ENCODE measurements at regions not wholly inside any gene's neighbourhood (a gene's known extent, or its start where the extent isn't known, plus 50 kb on each side); places are given as distances from the start of the nearest gene placed in this dataset.

DNA sequence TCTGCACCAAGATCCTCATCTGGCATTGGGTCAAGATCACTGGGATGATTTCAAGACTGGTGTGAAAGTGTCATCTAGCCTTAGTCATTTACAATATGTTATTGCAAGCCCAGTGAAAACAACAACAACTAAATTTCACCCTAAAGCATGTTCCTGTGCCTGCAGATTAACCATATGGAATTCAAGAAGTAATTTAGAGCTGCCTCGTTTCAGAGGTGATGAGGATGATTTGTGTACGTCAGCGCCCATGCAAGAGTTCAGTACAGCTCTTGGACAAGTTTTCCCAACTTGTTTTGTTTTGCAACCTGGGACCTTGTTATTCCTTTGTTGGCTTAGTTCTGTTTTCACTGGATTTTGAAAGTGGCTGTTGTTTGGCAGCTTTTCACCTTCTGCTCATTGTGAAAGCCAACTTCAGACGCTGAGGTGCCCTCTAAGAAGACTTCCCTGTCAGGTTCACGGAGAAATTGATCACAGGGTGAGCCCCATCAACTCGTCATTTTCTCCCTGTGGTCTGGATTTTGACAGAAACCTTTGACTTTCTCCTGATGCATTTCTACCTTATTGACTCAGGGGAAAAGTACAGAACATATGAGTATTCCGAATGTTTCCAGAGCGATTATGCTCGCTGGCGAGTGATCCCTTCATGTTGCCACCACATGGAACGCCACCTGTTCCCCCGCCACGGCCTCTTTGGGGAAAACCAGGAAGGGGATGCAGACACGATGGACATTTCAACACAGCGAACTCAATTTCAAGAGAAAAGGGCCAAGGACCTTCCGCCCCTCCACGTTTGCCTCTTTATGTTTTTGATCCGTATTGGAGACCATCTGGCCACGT, 85.6 kb downstream of the FOXL1 start:
- DNase-seq, result no peak
- no peak for TF ChIP-seq POLR2A (IDR thresholded peaks at IDR 0.05)
- intact Hi-C loops (cut with DNase I), result no loop called here
- 69 to 79% (median 70%) methylated on average over 19 of the region's 19 CpGs for WGBS, 3 donors
- H3K9me3 ChIP-seq, result no peaks in the 10 kb centered on the region
- no peaks in the 10 kb centered on the region for H3K27me3 ChIP-seq
- H3K4me3 ChIP-seq, result no peak overlapping the region
- no peaks in the 10 kb centered on the region for H3K36me3 ChIP-seq
- no peak overlapping the region for H3K27ac ChIP-seq
- no peaks in the 10 kb centered on the region for H3K4me1 ChIP-seq (ENCODE audit: insufficient read depth)

DNA sequence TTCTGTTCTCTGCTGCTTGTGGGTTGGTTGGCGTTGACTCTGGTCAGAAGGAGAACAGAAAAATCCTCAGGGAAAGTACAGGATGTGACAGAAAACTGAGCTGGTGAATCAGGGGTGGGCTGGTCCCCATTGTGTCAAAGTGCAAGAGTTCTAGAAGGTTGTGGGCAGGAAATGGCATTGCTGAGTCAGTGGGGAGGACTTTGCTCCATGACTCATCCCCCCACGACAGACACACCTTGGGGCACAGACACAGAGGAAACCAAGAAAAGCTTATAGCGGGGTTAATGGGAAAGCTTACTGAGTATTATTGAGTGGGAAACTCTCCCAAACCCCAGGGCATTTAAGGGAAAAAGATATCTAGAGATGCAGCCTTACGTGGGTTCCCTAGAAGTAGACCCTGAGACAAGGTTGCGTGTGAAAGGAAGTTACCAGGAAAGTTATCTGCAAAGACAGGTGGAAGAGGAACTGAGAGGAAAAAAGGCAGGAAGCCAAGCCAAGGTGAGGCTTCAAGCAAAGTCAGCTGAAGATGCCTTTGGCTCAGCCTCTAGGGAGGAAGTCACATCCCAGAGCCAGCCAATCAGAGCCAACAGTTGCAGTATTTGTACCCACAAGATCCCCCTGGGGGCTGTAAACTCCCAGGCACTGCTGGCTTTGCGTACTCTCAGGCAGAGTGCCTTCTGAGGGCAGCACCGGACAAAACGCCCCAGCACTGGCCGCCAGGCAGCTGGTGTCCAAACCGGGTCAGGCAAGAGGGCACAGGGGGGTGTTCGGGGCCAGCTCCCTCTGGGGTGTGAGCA, 86.4 kb downstream of the FOXL1 start:
- no peaks in the 10 kb centered on the region for H3K36me3 ChIP-seq
- no peaks in the 10 kb centered on the region for H3K27me3 ChIP-seq
- DNase-seq, result no peak
- H3K27ac ChIP-seq, result no peak overlapping the region
- WGBS, 3 donors, result 72 to 77% (median 77%) methylated on average over 11 of the region's 11 CpGs
- intact Hi-C loops (cut with DNase I), result no loop called here
- no peaks in the 10 kb centered on the region for H3K9me3 ChIP-seq
- H3K4me3 ChIP-seq, result no peak overlapping the region
- TF ChIP-seq EP300 (IDR thresholded peaks at IDR 0.05) (no peak), POLR2A (IDR thresholded peaks at IDR 0.05) (no peak)
- TF ChIP-seq, protein P1, sequence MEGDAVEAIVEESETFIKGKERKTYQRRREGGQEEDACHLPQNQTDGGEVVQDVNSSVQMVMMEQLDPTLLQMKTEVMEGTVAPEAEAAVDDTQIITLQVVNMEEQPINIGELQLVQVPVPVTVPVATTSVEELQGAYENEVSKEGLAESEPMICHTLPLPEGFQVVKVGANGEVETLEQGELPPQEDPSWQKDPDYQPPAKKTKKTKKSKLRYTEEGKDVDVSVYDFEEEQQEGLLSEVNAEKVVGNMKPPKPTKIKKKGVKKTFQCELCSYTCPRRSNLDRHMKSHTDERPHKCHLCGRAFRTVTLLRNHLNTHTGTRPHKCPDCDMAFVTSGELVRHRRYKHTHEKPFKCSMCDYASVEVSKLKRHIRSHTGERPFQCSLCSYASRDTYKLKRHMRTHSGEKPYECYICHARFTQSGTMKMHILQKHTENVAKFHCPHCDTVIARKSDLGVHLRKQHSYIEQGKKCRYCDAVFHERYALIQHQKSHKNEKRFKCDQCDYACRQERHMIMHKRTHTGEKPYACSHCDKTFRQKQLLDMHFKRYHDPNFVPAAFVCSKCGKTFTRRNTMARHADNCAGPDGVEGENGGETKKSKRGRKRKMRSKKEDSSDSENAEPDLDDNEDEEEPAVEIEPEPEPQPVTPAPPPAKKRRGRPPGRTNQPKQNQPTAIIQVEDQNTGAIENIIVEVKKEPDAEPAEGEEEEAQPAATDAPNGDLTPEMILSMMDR (IDR thresholded peaks at IDR 0.05), result no peak
- H3K4me1 ChIP-seq (ENCODE audit: insufficient read depth), result no peaks in the 10 kb centered on the region

DNA sequence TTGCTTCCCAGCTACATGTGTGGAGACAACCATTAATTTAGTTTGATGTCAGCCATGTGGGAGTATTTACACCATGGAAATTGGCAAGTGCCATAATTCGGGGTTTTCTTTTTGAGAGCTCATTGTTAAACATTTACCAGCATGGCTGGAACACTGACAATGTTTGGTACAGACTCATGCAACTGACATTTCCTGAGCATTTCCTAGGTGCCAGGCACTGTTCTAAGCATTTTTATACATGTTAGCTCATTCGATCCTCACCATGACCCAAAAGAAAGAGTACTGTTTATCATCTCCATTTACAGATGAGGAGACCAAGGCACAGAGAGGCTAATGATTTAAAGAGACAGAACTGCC, 86.9 kb downstream of the FOXL1 start:
- H3K9me3 ChIP-seq, result no peaks in the 10 kb centered on the region
- H3K4me1 ChIP-seq (ENCODE audit: insufficient read depth), result no peaks in the 10 kb centered on the region
- 51 to 65% (median 52%) methylated on average over 2 of the region's 2 CpGs for WGBS, 3 donors
- no peak overlapping the region for H3K27ac ChIP-seq
- H3K36me3 ChIP-seq, result no peaks in the 10 kb centered on the region
- H3K27me3 ChIP-seq, result no peaks in the 10 kb centered on the region
- no peak for TF ChIP-seq POLR2A (IDR thresholded peaks at IDR 0.05)
- TF ChIP-seq, protein P1 (IDR thresholded peaks at IDR 0.05), result no peak
- TF ChIP-seq EP300 (IDR thresholded peaks at IDR 0.05), result no peak
- DNase-seq, result no peak
- intact Hi-C loops (cut with DNase I), result no loop called here
- no peak overlapping the region for H3K4me3 ChIP-seq

- no peak for TF ChIP-seq EP300 (IDR thresholded peaks at IDR 0.05)
- TF ChIP-seq, protein P1 (IDR thresholded peaks at IDR 0.05), result no peak
- no peak for DNase-seq
- Histone ChIP-seq H3K27me3 (no peaks in the 10 kb centered on the region), H3K36me3 (no peaks in the 10 kb centered on the region), H3K9me3 (no peaks in the 10 kb centered on the region), H3K4me3 (no peak overlapping the region), H3K27ac (no peak overlapping the region), H3K4me1 (ENCODE audit: insufficient read depth) (no peaks in the 10 kb centered on the region)
- intact Hi-C loops (cut with DNase I), result no loop called here
- WGBS, 3 donors, result 83 to 92% (median 85%) methylated on average over 3 of the region's 3 CpGs
These were observed 87.6 kb downstream of the FOXL1 start for GRCh38 chr16:86665929-86666328.

DNA sequence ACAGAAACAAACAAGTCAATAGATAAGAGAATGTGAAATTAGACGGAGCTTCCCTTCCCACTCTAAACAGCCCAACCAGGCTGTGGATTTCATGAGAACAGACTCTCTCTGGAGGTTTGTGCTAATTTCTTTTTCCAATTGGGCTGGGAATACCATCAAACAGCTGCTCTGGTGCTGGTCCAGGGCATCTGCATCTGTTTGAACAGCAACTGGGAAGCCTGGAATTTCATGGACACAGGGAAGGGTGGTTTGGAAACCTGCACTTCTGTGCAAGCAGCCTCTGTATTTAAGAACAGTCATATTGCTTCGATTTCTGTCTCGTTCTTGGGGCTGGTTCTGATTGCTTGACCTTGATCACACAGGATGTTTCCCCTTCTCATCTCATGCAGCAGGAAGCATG, 88.7 kb downstream of the FOXL1 start:
- Histone ChIP-seq H3K27me3 (no peaks in the 10 kb centered on the region), H3K9me3 (no peaks in the 10 kb centered on the region), H3K4me1 (ENCODE audit: insufficient read depth) (no peaks in the 10 kb centered on the region), H3K36me3 (no peaks in the 10 kb centered on the region), H3K27ac (no peak overlapping the region), H3K4me3 (no peak overlapping the region)
- intact Hi-C loops (cut with DNase I), result no loop called here
- no peak for DNase-seq
- WGBS, 3 donors, result 4 to 10% (median 6%) methylated on average over 3 of the region's 3 CpGs
- TF ChIP-seq, protein P1 (IDR thresholded peaks at IDR 0.05), result no peak
- TF ChIP-seq EP300 (IDR thresholded peaks at IDR 0.05) (no peak), POLR2A (IDR thresholded peaks at IDR 0.05) (no peak)

Data from ovary (tissue), 7 donors.